ENCODE measurements at regions not wholly inside any gene's neighbourhood (a gene's known extent, or its start where the extent isn't known, plus 50 kb on each side); places are given as distances from the start of the nearest gene placed in this dataset.
A peak's percentile ranks its signal among the peaks of the same experiment; 100 is the strongest.

GRCh38 chr13:24605923-24606372 lies 74.3 kb upstream of the ATP12A start:
- Histone ChIP-seq H3K4me1 (ENCODE audit: control insufficient read depth in 5 of 5, insufficient read depth in 5 of 5, low read length in 5 of 5) (no peaks in the 10 kb centered on the region), H3K9me3 (ENCODE audit: control insufficient read depth in 4 of 4, insufficient read depth in 3 of 4, low read length in 3 of 4) (no peaks in the 10 kb centered on the region), H3K27me3 (ENCODE audit: control insufficient read depth in 3 of 3, insufficient read depth in 3 of 3, low read length in 2 of 3) (no peaks in the 10 kb centered on the region), H3K36me3 (ENCODE audit: control insufficient read depth in 4 of 4, insufficient read depth in 4 of 4, low read length in 4 of 4) (no peaks in the 10 kb centered on the region), H3K27ac (ENCODE audit: low read depth in 1 of 2, low read length in 1 of 2) (no peak overlapping the region), H3K4me3 (no peak overlapping the region), H3K9ac (ENCODE audit: insufficient read depth in 1 of 2, low read length in 2 of 2) (no peak overlapping the region)
- ATAC-seq (ENCODE audit: insufficient read depth, low FRiP score), result peak; percentile 75
- peak in 1 of 3 donors; percentile 28 for DNase-seq
- TF ChIP-seq CTCF (IDR thresholded peaks at IDR 0.05; ENCODE audit: control extremely low read depth, extremely low read depth), result no peak
- WGBS, 2 donors, result 72 to 95% methylated on average over 6 of the region's 6 CpGs

- 87 to 94% methylated on average over 6 of the region's 6 CpGs for WGBS, 2 donors
- TF ChIP-seq CTCF (IDR thresholded peaks at IDR 0.05; ENCODE audit: control extremely low read depth, extremely low read depth), result no peak
- no peak for ATAC-seq (ENCODE audit: insufficient read depth, low FRiP score)
- no peak overlapping the region for H3K9ac ChIP-seq (ENCODE audit: insufficient read depth in 1 of 2, low read length in 2 of 2)
- H3K4me3 ChIP-seq, result no peak overlapping the region
- no peaks in the 10 kb centered on the region for H3K27me3 ChIP-seq (ENCODE audit: control insufficient read depth in 3 of 3, insufficient read depth in 3 of 3, low read length in 2 of 3)
- H3K9me3 ChIP-seq (ENCODE audit: control insufficient read depth in 4 of 4, insufficient read depth in 3 of 4, low read length in 3 of 4), result no peaks in the 10 kb centered on the region
- no peaks in the 10 kb centered on the region for H3K4me1 ChIP-seq (ENCODE audit: control insufficient read depth in 5 of 5, insufficient read depth in 5 of 5, low read length in 5 of 5)
- DNase-seq, result no peak
- no peak overlapping the region for H3K27ac ChIP-seq (ENCODE audit: low read depth in 1 of 2, low read length in 1 of 2)
- H3K36me3 ChIP-seq (ENCODE audit: control insufficient read depth in 4 of 4, insufficient read depth in 4 of 4, low read length in 4 of 4), result no peaks in the 10 kb centered on the region
These were observed 73.6 kb upstream of the ATP12A start for GRCh38 chr13:24606486-24607170.

GRCh38 chr13:24610956-24611355 lies 69.3 kb upstream of the ATP12A start:
- Histone ChIP-seq H3K27me3 (ENCODE audit: control insufficient read depth in 3 of 3, insufficient read depth in 3 of 3, low read length in 2 of 3) (no peaks in the 10 kb centered on the region), H3K9me3 (ENCODE audit: control insufficient read depth in 4 of 4, insufficient read depth in 3 of 4, low read length in 3 of 4) (no peaks in the 10 kb centered on the region), H3K27ac (ENCODE audit: low read depth in 1 of 2, low read length in 1 of 2) (no peak overlapping the region), H3K9ac (ENCODE audit: insufficient read depth in 1 of 2, low read length in 2 of 2) (no peak overlapping the region), H3K36me3 (ENCODE audit: control insufficient read depth in 4 of 4, insufficient read depth in 4 of 4, low read length in 4 of 4) (no peaks in the 10 kb centered on the region), H3K4me3 (no peak overlapping the region), H3K4me1 (ENCODE audit: control insufficient read depth in 5 of 5, insufficient read depth in 5 of 5, low read length in 5 of 5) (no peaks in the 10 kb centered on the region)
- WGBS, 2 donors, result 88 to 92% methylated on average over 3 of the region's 3 CpGs
- no peak for TF ChIP-seq CTCF (IDR thresholded peaks at IDR 0.05; ENCODE audit: control extremely low read depth, extremely low read depth)
- DNase-seq (no peak), ATAC-seq (ENCODE audit: insufficient read depth, low FRiP score) (no peak)

GRCh38 chr13:24612726-24613125 lies 67.5 kb upstream of the ATP12A start:
- Histone ChIP-seq H3K9me3 (ENCODE audit: control insufficient read depth in 4 of 4, insufficient read depth in 3 of 4, low read length in 3 of 4) (no peaks in the 10 kb centered on the region), H3K27ac (ENCODE audit: low read depth in 1 of 2, low read length in 1 of 2) (no peak overlapping the region), H3K27me3 (ENCODE audit: control insufficient read depth in 3 of 3, insufficient read depth in 3 of 3, low read length in 2 of 3) (no peaks in the 10 kb centered on the region), H3K9ac (ENCODE audit: insufficient read depth in 1 of 2, low read length in 2 of 2) (no peak overlapping the region), H3K4me1 (ENCODE audit: control insufficient read depth in 5 of 5, insufficient read depth in 5 of 5, low read length in 5 of 5) (no peaks in the 10 kb centered on the region), H3K4me3 (no peak overlapping the region), H3K36me3 (ENCODE audit: control insufficient read depth in 4 of 4, insufficient read depth in 4 of 4, low read length in 4 of 4) (no peaks in the 10 kb centered on the region)
- 95 to 96% methylated on average over 9 of the region's 9 CpGs for WGBS, 2 donors
- no peak for TF ChIP-seq CTCF (IDR thresholded peaks at IDR 0.05; ENCODE audit: control extremely low read depth, extremely low read depth)
- DNase-seq, result no peak
- ATAC-seq (ENCODE audit: insufficient read depth, low FRiP score), result no peak

All from lung (tissue), 11 donors.